Frontal cortex (tissue), 3 donors: ENCODE measurements at regions not wholly inside any gene's neighbourhood (a gene's known extent, or its start where the extent isn't known, plus 50 kb on each side); places are given as distances from the start of the nearest gene placed in this dataset.
"Not testable (repeated sequence)": the region's sequence is repeated elsewhere in the genome, so short reads cannot be mapped to it uniquely, and the experiment has no call there.

Source experiments
- DNase-seq, 2 donors: peaks; one replicate each; pipeline ENCODE4 v3.0.0; 2012; ENCODE audit warnings: low spot score in 2 of 2
- FAIRE-seq: peaks from 2 replicates; lab custom pipeline; 2012; peaks lifted over from hg19 to GRCh38; lab: Jason Lieb, UNC
- donor health status: control.
- donor health status: control.
- donor health status: control.

GRCh38 chr3:124043023-124043422 lies 51.1 kb upstream of the ROPN1 start:
- DNase-seq (no peak), FAIRE-seq (no peak)

DNA sequence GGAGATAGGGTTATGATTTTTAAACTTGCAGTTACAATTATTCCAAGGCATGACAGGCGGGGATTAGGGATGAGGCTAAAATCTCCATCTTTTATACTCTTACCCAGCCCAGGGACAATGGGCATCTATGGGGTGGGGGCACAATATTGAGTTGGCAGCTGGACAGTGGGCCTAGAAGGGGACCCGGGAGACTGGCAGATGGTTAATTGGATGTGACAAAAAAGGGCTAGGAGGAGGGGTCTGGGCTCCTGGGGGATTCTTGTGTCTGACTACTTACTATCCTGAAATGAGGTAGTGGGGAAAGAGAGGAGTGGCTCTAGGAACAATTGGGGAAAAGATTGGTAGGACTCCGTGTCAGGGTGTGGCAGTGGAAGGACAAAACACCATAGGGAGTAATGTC lies 53.0 kb upstream of the ROPN1 start:
- FAIRE-seq (no peak), DNase-seq (no peak)

- DNase-seq (no peak), FAIRE-seq (no peak)
Measured at GRCh38 chr3:124048967-124049798, 57.3 kb upstream of the ROPN1 start.

DNA sequence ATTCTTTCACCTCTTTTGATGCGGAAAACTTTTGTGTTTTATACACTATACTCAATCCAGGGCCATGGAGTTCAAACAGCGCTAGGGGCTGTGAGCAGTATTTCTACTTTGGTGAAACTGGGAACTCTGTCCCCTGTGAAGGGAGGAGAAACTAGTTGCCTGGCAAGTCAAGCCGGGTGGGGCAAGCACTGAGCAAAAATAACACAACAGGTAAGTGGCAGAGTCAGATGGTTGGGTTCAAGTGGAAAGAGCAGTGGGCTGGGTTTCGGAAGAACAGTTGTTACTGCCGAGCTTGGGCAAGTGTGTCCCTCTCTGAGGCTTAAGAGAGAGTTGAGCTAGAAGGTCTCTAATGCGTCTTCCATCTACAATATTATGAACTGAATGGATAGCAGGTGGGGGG lies 59.7 kb upstream of the ROPN1 start:
- DNase-seq, result no peak
- FAIRE-seq, result no peak

DNA sequence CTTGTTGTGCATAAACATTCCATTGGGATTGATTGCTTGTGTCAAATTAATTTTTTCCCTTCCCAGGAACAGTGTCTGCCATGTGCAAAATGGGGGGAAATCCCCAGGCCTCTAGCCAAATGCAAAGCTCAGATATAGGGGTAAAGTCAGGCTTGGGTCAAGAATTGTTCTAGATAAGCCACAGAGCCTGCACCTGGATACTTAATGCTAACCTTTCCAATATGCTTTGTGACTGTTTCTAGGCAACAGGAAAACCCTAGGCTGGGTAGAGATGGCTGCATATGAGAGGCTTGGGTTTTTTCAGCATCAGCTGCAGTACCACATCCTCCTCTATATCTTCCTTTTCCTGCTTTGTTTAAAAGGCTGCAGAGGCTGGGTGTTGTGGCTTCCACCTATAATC lies 61.9 kb upstream of the ROPN1 start:
- no peak for DNase-seq
- no peak for FAIRE-seq

- FAIRE-seq (no peak), DNase-seq (no peak)
Measured at GRCh38 chr3:124056846-124057245, 64.9 kb upstream of the ROPN1 start.

DNA sequence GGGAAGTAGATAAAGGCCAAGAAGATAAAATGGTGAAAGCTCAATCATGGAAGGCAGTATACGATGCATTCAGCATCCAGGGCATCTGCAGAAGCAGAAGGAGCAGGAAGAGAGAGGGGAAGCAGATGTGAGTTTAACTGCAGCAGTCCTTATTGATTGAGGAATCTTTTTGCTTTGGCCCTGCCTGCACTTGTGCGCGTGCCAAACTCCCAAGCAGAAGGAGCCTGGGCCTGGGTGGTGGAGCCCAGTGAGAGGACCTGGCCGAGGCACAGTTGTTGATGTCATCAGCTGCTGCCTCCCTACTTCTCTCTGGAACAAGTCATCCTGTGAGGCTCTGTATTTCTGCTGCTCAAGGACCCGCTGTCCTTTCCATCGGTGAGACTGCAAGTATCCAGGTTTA lies 65.5 kb upstream of the ROPN1 start:
- FAIRE-seq (no peak), DNase-seq (no peak)

GRCh38 chr3:124059580-124059979 lies 67.7 kb upstream of the ROPN1 start:
- no peak for FAIRE-seq
- no peak for DNase-seq

DNA sequence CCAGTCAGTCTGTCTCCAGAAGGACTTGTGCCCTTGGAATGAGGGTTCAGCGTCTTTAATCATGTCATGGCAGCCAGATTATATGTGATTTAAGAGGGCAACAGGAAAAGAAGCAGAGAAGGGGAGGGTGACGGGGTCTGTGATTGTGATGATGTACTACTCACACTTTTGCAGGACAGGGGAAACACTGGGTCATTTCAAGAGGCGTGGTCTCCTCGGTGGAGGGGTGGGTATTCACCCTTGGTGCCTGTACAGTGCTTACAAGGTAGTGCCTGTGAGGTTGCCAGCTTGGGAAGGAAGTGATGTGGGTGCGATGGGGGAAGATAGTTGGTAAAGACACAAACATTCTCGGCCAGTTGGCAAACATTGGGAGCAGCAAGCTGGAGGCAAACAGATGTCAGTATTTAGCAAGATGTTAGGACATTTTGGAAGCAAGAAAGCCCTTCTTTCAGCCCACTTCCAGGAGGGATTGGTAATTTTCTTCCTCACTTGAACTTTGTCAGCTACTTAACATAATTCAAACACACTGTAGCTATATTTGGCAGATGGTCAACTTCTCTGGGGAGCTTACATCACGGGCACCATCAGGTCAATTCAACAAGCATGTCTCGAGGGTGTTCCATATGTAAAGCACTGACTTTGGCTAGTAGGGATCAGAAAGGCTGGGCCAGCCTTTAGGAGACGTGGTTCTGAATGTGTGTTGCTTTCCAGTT lies 71.4 kb upstream of the ROPN1 start:
- DNase-seq, result no peak
- no peak for FAIRE-seq

DNA sequence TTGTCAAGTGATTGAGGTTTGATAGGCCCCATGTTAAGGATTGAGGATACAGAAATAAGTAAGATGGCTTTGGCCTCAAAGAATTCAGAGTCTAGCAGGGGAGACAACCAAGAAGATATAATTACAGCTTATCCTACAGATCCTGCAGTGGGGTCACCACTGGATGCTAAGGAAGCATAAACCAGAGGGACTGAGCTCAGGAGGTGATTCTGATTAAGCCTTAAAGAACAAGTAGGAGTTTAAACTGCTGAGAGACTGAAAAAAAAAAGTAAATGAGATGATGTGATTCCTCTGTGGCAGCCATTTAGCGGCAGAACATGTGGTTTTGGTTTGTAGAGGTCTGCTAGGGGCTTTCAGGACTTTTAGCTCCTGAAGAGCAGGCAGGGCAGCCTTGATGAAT lies 72.1 kb upstream of the ROPN1 start:
- FAIRE-seq, result no peak

GRCh38 chr3:124066543-124066942 lies 74.6 kb upstream of the ROPN1 start:
- not testable (repeated sequence) for FAIRE-seq

More for the DNA sequence above, 72.1 kb upstream of the ROPN1 start:
- no peak for DNase-seq

DNA sequence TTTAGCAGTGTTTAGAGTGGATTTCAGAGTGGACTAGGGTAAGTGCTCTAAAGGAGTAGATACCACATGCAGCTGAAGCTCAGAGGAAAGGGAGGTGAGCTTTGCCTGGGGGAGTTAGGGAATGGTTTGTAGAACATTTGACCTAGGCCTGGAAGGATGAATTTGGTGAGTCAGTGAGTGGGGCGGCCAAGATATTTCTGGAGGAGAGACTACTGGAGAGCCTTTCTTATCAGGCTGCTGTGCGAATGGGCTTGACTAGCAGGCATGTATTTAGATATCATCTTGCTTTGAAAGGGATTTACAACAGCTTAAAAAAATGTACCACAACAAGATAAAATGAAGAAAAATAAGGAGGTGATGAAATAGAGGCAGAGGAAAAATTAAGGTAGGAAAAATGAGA lies 77.8 kb upstream of the ROPN1 start:
- DNase-seq, FAIRE-seq: not testable (repeated sequence)

More at GRCh38 chr3:124066543-124066942, 74.6 kb upstream of the ROPN1 start:
- DNase-seq, result not testable (repeated sequence)

DNA sequence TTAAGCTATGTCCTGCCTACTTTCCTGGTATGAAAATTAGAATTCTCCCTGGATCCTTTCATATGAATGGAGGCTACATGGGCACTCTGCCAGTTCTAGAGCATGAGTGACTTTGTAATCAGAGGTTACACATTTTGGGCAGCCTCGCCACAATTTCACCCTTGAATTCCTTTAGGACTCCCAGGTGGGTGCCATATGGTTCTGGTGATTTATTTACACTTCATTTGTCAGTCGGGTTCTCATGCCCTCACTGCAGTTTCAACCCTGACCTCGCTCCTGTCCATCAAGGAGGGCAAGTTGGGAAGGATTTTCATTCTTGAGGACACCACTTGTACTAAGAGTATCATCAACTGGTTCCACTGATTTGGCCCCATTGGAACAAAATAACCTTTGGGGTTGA lies 83.2 kb upstream of the ROPN1 start:
- FAIRE-seq, DNase-seq: not testable (repeated sequence)

DNA sequence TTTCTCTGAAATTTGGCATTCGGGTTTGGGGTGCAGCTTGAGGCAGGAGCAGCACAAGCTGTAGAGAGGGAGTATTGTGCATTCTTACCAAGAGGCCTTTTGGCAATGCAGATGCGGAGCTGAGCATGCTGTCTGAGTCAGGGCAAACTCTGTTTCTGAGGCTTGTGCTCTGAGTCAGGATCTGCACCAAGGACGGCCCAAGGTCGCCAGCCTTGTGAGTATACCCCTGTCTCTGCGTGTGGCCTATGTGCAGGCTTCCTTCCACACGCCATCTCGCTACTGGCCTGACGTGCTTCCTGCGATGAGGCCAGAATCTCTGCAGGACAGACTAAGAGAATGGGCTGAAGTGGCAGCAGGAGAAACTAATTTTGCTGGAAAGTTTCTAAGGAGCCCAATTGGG lies 83.8 kb upstream of the ROPN1 start:
- DNase-seq (no peak), FAIRE-seq (no peak)

DNA sequence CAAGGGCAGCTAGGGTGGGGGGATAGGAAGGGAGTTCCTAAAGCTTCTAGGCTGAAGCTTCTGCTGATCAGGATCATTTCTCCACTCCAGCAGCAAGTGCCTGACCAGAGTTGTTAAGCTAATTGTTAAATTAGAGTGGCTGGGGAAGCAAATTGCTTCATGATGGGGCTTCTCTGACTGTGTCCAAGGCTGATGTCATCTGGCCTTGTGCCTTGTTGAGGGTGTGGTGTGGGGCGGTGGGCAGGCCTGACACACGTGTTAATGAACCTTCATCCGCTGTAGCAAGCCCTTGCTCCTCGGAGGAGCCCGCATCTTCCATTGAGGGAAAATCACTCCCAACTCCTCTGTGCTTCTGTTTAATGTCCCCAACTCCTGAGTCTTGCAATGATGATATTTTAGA lies 84.3 kb upstream of the ROPN1 start:
- DNase-seq (no peak), FAIRE-seq (no peak)

DNA sequence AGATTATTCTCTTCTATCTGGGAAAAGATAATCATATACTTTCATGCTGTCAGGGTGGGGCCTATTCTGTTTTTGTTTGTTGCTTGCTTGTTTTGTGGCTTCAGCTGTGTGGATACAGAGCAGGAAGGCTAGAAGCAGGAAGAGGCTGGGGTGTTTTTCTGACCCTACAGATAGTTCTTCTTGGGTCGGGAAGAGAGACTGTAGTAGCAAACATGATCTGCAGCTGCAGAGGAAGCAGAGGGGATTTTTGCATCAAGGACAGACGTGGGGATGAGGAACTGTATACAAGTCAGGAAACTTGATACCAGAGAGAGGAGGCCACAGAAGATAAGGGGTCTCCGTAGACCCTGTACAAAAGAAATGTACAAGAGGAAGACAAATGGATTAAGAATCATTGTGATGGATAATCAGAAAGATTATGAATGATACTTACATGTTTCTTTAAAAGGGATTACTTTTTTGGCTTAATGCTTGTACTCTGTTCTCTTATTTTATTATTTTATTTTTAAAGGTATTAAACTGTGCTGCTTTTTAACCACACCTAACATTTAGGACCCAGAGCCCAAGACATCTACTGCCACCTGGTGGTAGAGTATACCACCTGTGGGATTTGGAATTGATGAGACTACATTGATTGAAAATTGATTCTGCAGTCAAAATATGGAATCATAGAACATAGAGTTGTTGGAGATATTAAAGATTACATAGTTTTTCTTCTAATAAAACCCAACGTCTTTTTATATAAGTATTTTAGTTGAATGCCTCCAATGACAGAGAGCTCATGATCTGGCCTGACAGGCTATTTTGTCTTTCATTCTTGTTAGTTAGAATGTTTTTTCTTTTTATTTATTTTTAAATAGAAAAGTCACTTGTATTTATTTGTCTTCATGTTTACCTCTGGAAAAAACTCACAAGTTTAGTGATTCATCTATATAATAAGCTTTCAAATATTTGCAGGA lies 87.3 kb upstream of the ROPN1 start:
- DNase-seq (no peak), FAIRE-seq (peak; percentile 87)

DNA sequence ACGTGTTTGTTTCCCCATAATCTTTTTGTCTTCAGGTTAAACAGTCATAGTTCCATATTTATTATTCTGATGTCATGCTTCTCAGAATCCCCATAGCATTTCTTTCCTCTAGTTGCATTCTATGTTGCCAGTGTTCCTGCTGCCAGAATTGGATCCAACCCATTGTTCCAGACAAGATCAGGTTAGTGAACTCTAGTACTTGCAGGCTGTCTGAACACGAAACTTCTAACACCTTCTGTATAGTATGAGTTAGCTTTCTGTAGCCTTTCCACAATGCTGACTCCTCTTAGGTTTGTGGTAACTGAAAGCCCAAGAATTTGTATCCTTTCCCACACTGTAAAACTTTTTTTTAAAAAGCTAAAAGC lies 88.0 kb upstream of the ROPN1 start:
- no peak for DNase-seq
- FAIRE-seq, result no peak

DNA sequence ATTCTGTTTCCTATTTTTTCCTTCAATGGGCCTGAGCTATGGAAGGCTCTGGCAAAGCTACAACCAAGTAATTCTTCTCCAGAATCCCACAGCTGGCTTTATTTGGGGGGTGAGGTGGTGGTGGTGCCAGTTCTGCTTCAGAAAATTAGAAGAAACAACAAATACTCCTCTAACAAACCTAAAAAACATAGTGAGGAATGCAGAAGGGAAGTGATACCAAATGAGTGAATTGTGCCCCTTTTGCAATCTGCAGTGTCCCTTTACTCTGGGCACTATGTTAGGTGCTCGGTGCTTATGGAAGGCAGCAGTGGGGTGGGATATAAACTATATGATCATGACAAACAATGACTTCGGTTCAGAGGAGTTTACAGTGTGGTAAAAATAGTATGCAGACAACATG lies 90.4 kb upstream of the ROPN1 start:
- no peak for FAIRE-seq
- no peak for DNase-seq

DNA sequence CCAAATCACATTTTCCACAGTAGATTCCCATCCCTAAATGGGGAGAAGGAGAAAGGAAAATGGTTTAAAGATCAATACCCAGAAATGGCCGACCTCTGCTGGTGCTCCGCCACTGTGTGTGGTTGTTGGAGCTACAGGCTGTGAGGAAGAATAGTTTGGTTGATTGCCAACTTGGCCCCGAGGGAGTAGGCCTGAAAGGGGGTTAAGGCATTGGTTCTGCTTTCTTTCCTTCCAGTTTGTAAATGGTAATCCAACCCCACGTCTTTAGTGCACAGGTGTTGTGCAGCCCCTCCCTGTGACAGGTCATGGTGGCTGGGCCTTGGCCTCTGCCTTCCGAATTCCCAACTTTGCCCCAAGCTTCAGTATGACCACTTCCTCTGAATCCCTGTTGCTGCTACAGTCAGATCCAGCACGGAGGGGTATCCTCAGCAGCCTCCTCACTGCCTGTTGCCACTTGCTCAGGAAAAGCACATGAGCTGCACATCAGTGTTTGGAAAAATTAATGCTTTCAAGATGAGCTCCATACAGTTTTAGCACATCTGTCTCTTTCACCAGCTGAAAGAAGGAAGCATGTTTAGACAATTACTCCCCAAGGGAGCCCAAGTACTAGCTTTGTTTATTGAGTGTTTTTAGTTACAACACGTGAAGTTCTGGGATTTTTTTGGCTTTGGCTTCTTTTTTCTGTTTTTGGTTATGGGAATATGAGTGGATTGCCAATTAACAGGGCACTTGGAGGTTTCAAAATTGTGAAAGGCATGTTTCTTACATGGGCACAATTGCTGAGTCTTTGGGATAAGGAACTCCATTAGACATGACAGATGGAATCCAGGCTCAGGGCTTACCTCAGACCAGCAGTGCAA lies 92.3 kb upstream of the ROPN1 start:
- no peak for FAIRE-seq
- DNase-seq, result no peak
